Body of pancreas (tissue), 4 donors: ENCODE measurements at regions not wholly inside any gene's neighbourhood (a gene's known extent, or its start where the extent isn't known, plus 50 kb on each side); places are given as distances from the start of the nearest gene placed in this dataset.

Source experiments
- ATAC-seq: fragments of 150-250 bp; one replicate; pipeline ENCODE4 v1.9.1; 2016
- DNase-seq, 4 donors: peaks; one replicate each; pipeline ENCODE4 v3.0.0-alpha.2; 2019
- H3K27ac ChIP-seq, 4 donors: fragments of 200-600 bp; sonication (generic); 1 replicate in 3 of 4; 2 replicates in 1 of 4; pipeline versions ENCODE4 v1.5.1 to v1.6.1; 2016 to 2019; ENCODE audit warnings: mild to moderate bottlenecking in 1 of 4, mixed read lengths in 1 of 4, moderate library complexity in 1 of 4
- H3K27me3 ChIP-seq, 2 donors: fragments of 200-600 bp; sonication (generic); one replicate each; pipeline ENCODE4 v1.6.0; 2016; ENCODE audit warnings: mild to moderate bottlenecking in 1 of 2
- H3K36me3 ChIP-seq, 2 donors: fragments of 200-600 bp; sonication (generic); replicated peaks in 1 of 2; 2 replicates each; pipeline ENCODE4 v1.5.1; 2016; ENCODE audit warnings: low read depth in 2 of 2; ENCODE audit not compliant: insufficient read depth in 1 of 2
- H3K4me1 ChIP-seq: fragments of 200-600 bp; sonication (generic); one replicate; pipeline ENCODE4 v1.6.0; 2016
- H3K4me3 ChIP-seq, 2 donors: fragments of 200-600 bp; sonication (generic); 1 replicate in 1 of 2; 2 replicates in 1 of 2; pipeline ENCODE4 v1.5.1; 2016 to 2019
- H3K9me3 ChIP-seq, 3 donors: fragments of 200-600 bp; sonication (generic); 1 replicate in 2 of 3; 2 replicates in 1 of 3; pipeline ENCODE4 v1.5.1; 2016
- POLR2A ChIP-seq, 3 donors: fragments of 450-650 bp; IDR thresholded peaks; one replicate each; pipeline ENCODE4 v1.6.1; 2016; ENCODE audit warnings: antibody characterized with exemption in 3 of 3, mild to moderate bottlenecking in 2 of 3
- WGBS, 2 donors: methylation state at CpG; one replicate each; pipeline ENCODE4 v1.1.5; 2017; 5-methylcytosine and 5-hydroxymethylcytosine counted together
- intact Hi-C: fragments of 100-400 bp; cut with DNase I; formaldehyde crosslinking; loops from one replicate; pipeline ENCODE4 v1.15.1; 2023
- TF ChIP-seq, protein P1 (sequence below), 7 experiments: fragments of 450-650 bp in 4 of 7; fragments of 200-600 bp in 3 of 7; sonication (generic) in 3 of 7; IDR thresholded peaks; one replicate each; pipeline ENCODE4 v1.5.1; 2016 to 2019; ENCODE audit warnings: antibody characterized with exemption in 7 of 7

DNA sequence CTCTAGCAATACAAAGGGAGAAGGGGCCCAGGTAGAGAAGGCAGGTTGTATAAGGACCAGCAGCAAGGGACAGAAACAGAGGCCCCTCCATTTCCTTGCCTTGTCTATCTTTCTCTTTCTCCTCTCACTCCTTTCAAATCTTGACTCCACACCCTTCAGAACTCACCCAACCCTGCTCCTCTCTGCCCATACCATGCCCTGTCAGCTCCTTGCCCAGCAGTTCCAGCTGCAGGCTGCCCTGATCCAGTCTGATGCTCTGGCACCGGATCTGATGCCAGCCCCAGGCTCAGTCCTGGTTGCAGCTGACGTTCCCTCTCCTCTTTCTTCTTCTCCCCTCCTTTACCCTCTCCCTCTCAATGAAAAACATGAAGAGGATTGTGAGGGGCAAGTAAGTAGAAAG lies 291.2 kb downstream of the FBXW7 start:
- H3K27ac ChIP-seq, result no peak overlapping the region
- WGBS, 2 donors, result 68 to 81% methylated on average over 2 of the region's 2 CpGs
- H3K36me3 ChIP-seq, result no peaks in the 10 kb centered on the region
- no peaks in the 10 kb centered on the region for H3K4me1 ChIP-seq
- DNase-seq (no peak), ATAC-seq (no peak)
- intact Hi-C loops, result no loop called here
- TF ChIP-seq, protein P1, sequence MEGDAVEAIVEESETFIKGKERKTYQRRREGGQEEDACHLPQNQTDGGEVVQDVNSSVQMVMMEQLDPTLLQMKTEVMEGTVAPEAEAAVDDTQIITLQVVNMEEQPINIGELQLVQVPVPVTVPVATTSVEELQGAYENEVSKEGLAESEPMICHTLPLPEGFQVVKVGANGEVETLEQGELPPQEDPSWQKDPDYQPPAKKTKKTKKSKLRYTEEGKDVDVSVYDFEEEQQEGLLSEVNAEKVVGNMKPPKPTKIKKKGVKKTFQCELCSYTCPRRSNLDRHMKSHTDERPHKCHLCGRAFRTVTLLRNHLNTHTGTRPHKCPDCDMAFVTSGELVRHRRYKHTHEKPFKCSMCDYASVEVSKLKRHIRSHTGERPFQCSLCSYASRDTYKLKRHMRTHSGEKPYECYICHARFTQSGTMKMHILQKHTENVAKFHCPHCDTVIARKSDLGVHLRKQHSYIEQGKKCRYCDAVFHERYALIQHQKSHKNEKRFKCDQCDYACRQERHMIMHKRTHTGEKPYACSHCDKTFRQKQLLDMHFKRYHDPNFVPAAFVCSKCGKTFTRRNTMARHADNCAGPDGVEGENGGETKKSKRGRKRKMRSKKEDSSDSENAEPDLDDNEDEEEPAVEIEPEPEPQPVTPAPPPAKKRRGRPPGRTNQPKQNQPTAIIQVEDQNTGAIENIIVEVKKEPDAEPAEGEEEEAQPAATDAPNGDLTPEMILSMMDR (IDR thresholded peaks at IDR 0.05), result no peak
- no peak for TF ChIP-seq POLR2A (IDR thresholded peaks at IDR 0.05)
- no peaks in the 10 kb centered on the region for H3K9me3 ChIP-seq
- no peak overlapping the region for H3K4me3 ChIP-seq
- H3K27me3 ChIP-seq, result no peaks in the 10 kb centered on the region

DNA sequence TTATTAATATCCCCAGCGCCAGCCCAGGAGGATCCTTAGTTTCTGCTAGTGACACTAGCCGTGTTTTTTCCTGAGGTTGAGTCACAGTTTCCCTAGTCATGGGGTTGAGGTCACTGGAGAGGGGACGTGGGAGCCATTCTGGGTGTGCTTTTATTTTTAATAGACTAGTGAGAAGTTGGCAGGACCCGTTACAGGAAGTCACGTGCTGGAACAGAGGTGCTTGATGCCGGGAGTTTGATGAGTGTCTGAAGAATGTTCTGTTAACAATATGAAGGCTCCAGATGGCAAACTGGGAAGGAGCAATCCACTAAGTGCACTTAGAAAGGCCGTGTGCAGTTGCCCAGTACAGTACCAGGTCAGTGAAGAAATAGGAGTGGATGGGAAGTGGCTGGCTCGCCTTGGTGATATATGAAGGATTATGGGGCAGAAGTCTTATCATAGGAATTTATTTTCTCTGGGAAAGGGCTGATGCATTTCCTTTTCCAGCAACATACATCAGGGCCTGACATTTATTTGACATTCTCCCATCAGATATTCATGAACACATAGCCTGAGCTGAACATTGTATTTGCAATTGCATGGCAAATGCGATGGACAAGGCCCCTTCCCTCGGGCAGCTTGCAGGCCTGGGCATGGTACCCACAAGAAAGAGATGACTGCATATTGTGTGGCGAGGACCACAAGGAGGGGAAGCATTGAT lies 291.8 kb downstream of the FBXW7 start:
- no peaks in the 10 kb centered on the region for H3K4me1 ChIP-seq
- H3K4me3 ChIP-seq, result no peak overlapping the region
- TF ChIP-seq, protein P1 (IDR thresholded peaks at IDR 0.05), result no peak
- no peak for TF ChIP-seq POLR2A (IDR thresholded peaks at IDR 0.05)
- no peaks in the 10 kb centered on the region for H3K27me3 ChIP-seq
- H3K36me3 ChIP-seq, result no peaks in the 10 kb centered on the region
- ATAC-seq (peak; percentile 60), DNase-seq (no peak)
- H3K9me3 ChIP-seq, result no peaks in the 10 kb centered on the region
- H3K27ac ChIP-seq, result no peak overlapping the region
- intact Hi-C loops, result no loop called here
- 57 to 59% methylated on average over 11 of the region's 11 CpGs for WGBS, 2 donors

GRCh38 chr4:152243206-152243605 lies 292.7 kb downstream of the FBXW7 start:
- Histone ChIP-seq H3K27me3 (no peaks in the 10 kb centered on the region), H3K27ac (no peak overlapping the region), H3K4me1 (no peaks in the 10 kb centered on the region), H3K36me3 (no peaks in the 10 kb centered on the region), H3K9me3 (no peaks in the 10 kb centered on the region), H3K4me3 (no peak overlapping the region)
- TF ChIP-seq POLR2A (IDR thresholded peaks at IDR 0.05), result no peak
- TF ChIP-seq, protein P1 (IDR thresholded peaks at IDR 0.05), result no peak
- 68 to 79% methylated on average over 2 of the region's 2 CpGs for WGBS, 2 donors
- DNase-seq, result no peak
- ATAC-seq, result no peak
- intact Hi-C loops, result no loop called here

GRCh38 chr4:152240232-152240631 lies 295.7 kb downstream of the FBXW7 start:
- ATAC-seq (no peak), DNase-seq (no peak)
- intact Hi-C loops, result no loop called here
- Histone ChIP-seq H3K27ac (no peak overlapping the region), H3K27me3 (no peaks in the 10 kb centered on the region), H3K4me1 (no peaks in the 10 kb centered on the region), H3K9me3 (no peaks in the 10 kb centered on the region), H3K36me3 (no peaks in the 10 kb centered on the region), H3K4me3 (no peak overlapping the region)
- TF ChIP-seq, protein P1 (IDR thresholded peaks at IDR 0.05), result no peak
- no peak for TF ChIP-seq POLR2A (IDR thresholded peaks at IDR 0.05)
- WGBS, 2 donors, result 88 to 90% methylated on average over 1 of the region's 1 CpG

- Histone ChIP-seq H3K4me1 (no peaks in the 10 kb centered on the region), H3K27ac (no peak overlapping the region), H3K27me3 (no peaks in the 10 kb centered on the region), H3K9me3 (no peaks in the 10 kb centered on the region), H3K36me3 (no peaks in the 10 kb centered on the region), H3K4me3 (no peak overlapping the region)
- no peak for ATAC-seq
- no peak for DNase-seq
- TF ChIP-seq, protein P1 (IDR thresholded peaks at IDR 0.05), result no peak
- no peak for TF ChIP-seq POLR2A (IDR thresholded peaks at IDR 0.05)
- intact Hi-C loops, result no loop called here
These were observed 296.7 kb downstream of the FBXW7 start for GRCh38 chr4:152239216-152239615.
